ENCODE measurements at regions not wholly inside any gene's neighbourhood (a gene's known extent, or its start where the extent isn't known, plus 50 kb on each side); places are given as distances from the start of the nearest gene placed in this dataset.

DNA sequence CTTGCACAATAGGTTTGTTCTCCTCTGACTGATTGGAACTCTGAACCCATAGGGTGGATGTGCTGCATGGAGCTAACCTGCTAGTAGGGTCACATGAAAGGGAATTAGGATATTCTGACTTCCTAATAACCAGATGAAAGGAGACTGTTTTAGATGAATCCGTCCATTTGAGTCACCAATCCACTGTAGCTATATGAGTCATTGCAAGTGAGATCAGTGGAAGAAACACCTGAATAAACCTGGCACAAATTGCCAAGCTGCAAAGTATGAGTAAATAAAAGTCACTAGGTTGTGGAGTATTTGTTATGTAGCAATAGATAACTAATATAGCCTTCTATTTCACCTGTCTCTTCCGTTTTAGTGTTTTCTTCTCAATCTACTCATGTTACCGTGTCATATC lies 584.4 kb downstream of the PDCD6IP start:
- no peak overlapping the region for H3K27ac ChIP-seq
- ATAC-seq, result no peak
- WGBS, 4 donors, result 86 to 93% (median 91%) methylated on average over 3 of the region's 3 CpGs
- no peak overlapping the region for H3K4me3 ChIP-seq
- TF ChIP-seq, protein P1, sequence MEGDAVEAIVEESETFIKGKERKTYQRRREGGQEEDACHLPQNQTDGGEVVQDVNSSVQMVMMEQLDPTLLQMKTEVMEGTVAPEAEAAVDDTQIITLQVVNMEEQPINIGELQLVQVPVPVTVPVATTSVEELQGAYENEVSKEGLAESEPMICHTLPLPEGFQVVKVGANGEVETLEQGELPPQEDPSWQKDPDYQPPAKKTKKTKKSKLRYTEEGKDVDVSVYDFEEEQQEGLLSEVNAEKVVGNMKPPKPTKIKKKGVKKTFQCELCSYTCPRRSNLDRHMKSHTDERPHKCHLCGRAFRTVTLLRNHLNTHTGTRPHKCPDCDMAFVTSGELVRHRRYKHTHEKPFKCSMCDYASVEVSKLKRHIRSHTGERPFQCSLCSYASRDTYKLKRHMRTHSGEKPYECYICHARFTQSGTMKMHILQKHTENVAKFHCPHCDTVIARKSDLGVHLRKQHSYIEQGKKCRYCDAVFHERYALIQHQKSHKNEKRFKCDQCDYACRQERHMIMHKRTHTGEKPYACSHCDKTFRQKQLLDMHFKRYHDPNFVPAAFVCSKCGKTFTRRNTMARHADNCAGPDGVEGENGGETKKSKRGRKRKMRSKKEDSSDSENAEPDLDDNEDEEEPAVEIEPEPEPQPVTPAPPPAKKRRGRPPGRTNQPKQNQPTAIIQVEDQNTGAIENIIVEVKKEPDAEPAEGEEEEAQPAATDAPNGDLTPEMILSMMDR (IDR thresholded peaks at IDR 0.05), result no peak
- no peak for TF ChIP-seq POLR2A (IDR thresholded peaks at IDR 0.05)
- DNase-seq, result no peak
- peaks cover 0 to 5% (median 0%) of the 10 kb centered on the region in 12 donors for H3K9me3 ChIP-seq
- intact Hi-C loops (cut with DNase I), result no loop called here
- no peaks in the 10 kb centered on the region for H3K36me3 ChIP-seq
- no peaks in the 10 kb centered on the region for H3K27me3 ChIP-seq
- H3K4me1 ChIP-seq, result no peaks in the 10 kb centered on the region

DNA sequence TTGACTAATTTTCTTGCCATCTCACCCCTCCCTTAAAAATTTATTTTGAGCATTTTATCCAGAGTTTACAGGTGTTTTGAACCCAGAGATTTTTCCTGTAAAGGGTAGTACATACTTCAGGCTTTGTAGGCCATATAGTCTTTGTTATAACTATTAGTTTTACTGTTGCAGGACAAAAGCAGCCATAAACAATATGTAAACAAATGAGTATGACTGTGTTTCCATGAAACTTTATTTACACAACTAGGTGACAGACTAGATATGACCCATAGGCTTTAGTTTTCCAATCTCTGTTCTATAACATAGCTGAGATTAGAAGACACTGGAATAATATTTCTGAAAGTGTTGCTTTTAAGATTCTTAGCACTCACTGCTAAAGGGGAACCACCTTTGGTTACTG lies 587.9 kb downstream of the PDCD6IP start:
- H3K36me3 ChIP-seq, result no peaks in the 10 kb centered on the region
- TF ChIP-seq, protein P1 (IDR thresholded peaks at IDR 0.05), result no peak
- TF ChIP-seq POLR2A (IDR thresholded peaks at IDR 0.05), result no peak
- no peaks in the 10 kb centered on the region for H3K4me1 ChIP-seq
- ATAC-seq (no peak), DNase-seq (no peak)
- peaks cover 0 to 8% (median 0%) of the 10 kb centered on the region in 12 donors for H3K9me3 ChIP-seq
- no peaks in the 10 kb centered on the region for H3K27me3 ChIP-seq
- H3K4me3 ChIP-seq, result no peak overlapping the region
- H3K27ac ChIP-seq, result no peak overlapping the region
- intact Hi-C loops (cut with DNase I), result no loop called here

DNA sequence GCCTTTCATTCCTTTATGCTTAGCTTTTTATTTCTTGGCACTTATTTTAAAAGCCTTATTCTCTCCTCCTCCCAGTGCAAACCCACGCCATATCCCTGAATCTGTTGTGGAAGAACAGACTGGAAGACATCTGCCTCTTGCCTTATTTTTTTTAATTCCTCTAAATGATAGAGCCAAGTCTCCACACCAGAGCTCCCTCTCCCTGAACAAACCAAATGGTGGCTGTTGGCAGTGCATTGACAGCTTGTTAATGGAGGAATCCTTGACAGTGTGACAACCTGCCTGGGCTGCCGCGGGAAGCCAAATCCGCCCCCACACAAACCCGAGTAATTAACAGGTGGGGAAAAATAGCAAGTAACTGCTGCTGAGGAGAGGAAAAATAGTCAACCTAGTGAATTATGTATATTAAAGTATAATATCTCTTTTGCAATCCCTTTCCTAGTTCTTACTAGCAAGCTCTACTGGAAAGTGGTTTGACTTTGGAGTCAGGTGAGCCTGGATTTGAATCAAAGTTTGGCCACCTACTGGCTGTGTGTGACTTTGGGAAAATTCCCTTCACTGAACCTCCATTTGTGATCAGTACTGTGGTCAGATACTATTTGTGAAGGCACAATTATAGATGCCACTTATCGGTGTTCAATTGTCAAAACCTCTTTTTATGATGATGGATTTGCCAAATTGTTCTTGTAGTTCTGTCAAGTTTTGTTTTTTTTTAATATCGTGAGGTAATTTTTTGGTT lies 589.6 kb downstream of the PDCD6IP start:
- no peaks in the 10 kb centered on the region for H3K27me3 ChIP-seq
- WGBS, 4 donors, result 49 to 63% (median 53%) methylated on average over 7 of the region's 7 CpGs
- no peak overlapping the region for H3K27ac ChIP-seq
- no peak overlapping the region for H3K4me3 ChIP-seq
- H3K4me1 ChIP-seq, result no peaks in the 10 kb centered on the region
- H3K9me3 ChIP-seq, result peaks cover 0 to 19% (median 0%) of the 10 kb centered on the region in 12 donors
- DNase-seq (peak in 1 of 5 donors; percentile 21), ATAC-seq (peak in 2 of 4 donors; percentile 22 to 57)
- H3K36me3 ChIP-seq, result no peaks in the 10 kb centered on the region
- no peak for TF ChIP-seq POLR2A (IDR thresholded peaks at IDR 0.05)
- TF ChIP-seq, protein P1 (IDR thresholded peaks at IDR 0.05), result peak in 1 of 12 donors; percentile 11
- intact Hi-C loops (cut with DNase I), result no loop called here

DNA sequence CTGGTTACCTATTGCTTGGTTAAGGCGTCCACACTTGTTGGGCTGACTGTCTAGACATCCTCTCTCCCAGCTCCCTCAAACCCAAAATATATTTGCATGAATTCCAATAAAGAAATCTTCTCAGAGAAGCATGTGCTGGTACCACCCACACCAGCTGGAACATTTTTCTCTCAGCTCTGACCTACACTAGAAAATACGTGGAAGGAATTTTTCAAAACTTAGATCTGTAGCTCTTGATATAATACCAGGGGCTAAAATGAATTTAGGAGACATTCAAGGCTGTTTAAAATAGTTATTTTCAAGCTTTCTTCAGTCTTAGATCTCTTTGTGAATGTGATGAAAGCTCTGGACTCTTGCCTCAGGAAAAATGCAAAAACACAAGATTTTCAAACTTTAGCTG lies 590.4 kb downstream of the PDCD6IP start:
- H3K27ac ChIP-seq, result no peak overlapping the region
- no peaks in the 10 kb centered on the region for H3K4me1 ChIP-seq
- H3K9me3 ChIP-seq, result peaks cover 0 to 26% (median 0%) of the 10 kb centered on the region in 12 donors
- no peak for ATAC-seq
- intact Hi-C loops (cut with DNase I), result no loop called here
- WGBS, 4 donors, result 57 to 72% (median 66%) methylated on average over 2 of the region's 2 CpGs
- TF ChIP-seq, protein P1 (IDR thresholded peaks at IDR 0.05), result no peak
- TF ChIP-seq POLR2A (IDR thresholded peaks at IDR 0.05), result no peak
- DNase-seq, result no peak
- H3K36me3 ChIP-seq, result no peaks in the 10 kb centered on the region
- no peaks in the 10 kb centered on the region for H3K27me3 ChIP-seq
- no peak overlapping the region for H3K4me3 ChIP-seq
